ENCODE measurements at regions not wholly inside any gene's neighbourhood (a gene's known extent, or its start where the extent isn't known, plus 50 kb on each side); places are given as distances from the start of the nearest gene placed in this dataset.

GRCh38 chr13:74647991-74648390, 513.8 kb upstream of the KLF12 start:
- 44% methylated on average over 2 of the region's 2 CpGs for WGBS (ENCODE audit: insufficient coverage, insufficient replicate concordance, low lambda C conversion rate, missing lambda C conversion rate)
- ChIA-PET CTCF (no interaction called here), SMC1A (ENCODE audit: uncharacterized antibody, unreplicated experiment) (no interaction called here), POLR2A (no interaction called here), RAD21 (ENCODE audit: unreplicated experiment) (no interaction called here)
- DNase-seq (ENCODE audit: low read depth, low spot score) (no peak), FAIRE-seq (no peak), ATAC-seq (no peak)
- no peaks in the 10 kb centered on the region for H3K9me3 ChIP-seq (replicated peaks; ENCODE audit: control insufficient read depth, insufficient read depth, low read length)
- H2AFZ ChIP-seq (ENCODE audit: control insufficient read depth, low read depth, low read length): no peak overlapping the region
- intact Hi-C loops (cut with micrococcal nuclease; ENCODE audit: unreplicated experiment) (no loop called here), in situ Hi-C loops (cut with MboI) (no loop called here)
- H3K4me3 ChIP-seq: no peak overlapping the region
- BruUV-seq (replicated peaks): no TSS peak
- no peaks in the 10 kb centered on the region; a peak in 1 of 4 replicates for H3K27me3 ChIP-seq (replicated peaks in 1 of 2; ENCODE audit: control insufficient read depth in 2 of 2, insufficient read depth in 2 of 2, low read length in 1 of 2)
- H4K20me1 ChIP-seq (ENCODE audit: control insufficient read depth, insufficient read depth): no peaks in the 10 kb centered on the region
- no peaks in the 10 kb centered on the region for H3K79me2 ChIP-seq (ENCODE audit: control insufficient read depth, insufficient read depth, low read length)
- no peaks in the 10 kb centered on the region for H3K4me1 ChIP-seq (ENCODE audit: control insufficient read depth, insufficient read depth, low read length)
- TF ChIP-seq, protein P1, sequence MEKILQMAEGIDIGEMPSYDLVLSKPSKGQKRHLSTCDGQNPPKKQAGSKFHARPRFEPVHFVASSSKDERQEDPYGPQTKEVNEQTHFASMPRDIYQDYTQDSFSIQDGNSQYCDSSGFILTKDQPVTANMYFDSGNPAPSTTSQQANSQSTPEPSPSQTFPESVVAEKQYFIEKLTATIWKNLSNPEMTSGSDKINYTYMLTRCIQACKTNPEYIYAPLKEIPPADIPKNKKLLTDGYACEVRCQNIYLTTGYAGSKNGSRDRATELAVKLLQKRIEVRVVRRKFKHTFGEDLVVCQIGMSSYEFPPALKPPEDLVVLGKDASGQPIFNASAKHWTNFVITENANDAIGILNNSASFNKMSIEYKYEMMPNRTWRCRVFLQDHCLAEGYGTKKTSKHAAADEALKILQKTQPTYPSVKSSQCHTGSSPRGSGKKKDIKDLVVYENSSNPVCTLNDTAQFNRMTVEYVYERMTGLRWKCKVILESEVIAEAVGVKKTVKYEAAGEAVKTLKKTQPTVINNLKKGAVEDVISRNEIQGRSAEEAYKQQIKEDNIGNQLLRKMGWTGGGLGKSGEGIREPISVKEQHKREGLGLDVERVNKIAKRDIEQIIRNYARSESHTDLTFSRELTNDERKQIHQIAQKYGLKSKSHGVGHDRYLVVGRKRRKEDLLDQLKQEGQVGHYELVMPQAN (conservative IDR thresholded peaks at IDR 0.05): no peak
- TF ChIP-seq, protein P2, sequence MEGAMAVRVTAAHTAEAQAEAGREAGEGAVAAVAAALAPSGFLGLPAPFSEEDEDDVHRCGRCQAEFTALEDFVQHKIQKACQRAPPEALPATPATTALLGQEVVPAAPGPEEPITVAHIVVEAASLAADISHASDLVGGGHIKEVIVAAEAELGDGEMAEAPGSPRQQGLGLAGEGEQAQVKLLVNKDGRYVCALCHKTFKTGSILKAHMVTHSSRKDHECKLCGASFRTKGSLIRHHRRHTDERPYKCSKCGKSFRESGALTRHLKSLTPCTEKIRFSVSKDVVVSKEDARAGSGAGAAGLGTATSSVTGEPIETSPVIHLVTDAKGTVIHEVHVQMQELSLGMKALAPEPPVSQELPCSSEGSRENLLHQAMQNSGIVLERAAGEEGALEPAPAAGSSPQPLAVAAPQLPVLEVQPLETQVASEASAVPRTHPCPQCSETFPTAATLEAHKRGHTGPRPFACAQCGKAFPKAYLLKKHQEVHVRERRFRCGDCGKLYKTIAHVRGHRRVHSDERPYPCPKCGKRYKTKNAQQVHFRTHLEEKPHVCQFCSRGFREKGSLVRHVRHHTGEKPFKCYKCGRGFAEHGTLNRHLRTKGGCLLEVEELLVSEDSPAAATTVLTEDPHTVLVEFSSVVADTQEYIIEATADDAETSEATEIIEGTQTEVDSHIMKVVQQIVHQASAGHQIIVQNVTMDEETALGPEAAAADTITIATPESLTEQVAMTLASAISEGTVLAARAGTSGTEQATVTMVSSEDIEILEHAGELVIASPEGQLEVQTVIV (IDR thresholded peaks at IDR 0.05; ENCODE audit: borderline replicate concordance, partially characterized antibody): no peak
- TF ChIP-seq CREB1 (IDR thresholded peaks at IDR 0.05; ENCODE audit: low read depth): no peak
- no peak for TF ChIP-seq NR2F1 (conservative IDR thresholded peaks at IDR 0.05)
- no peak for TF ChIP-seq BHLHE40 (IDR thresholded peaks at IDR 0.05; ENCODE audit: borderline replicate concordance in 1 of 2, low read depth in 2 of 2, low read length in 1 of 2)
- no peak overlapping the region for H3K9ac ChIP-seq (ENCODE audit: control insufficient read depth, insufficient read depth, low read length)
- H3K4me2 ChIP-seq (ENCODE audit: control insufficient read depth, insufficient read depth): no peak overlapping the region
- H3K27ac ChIP-seq (ENCODE audit: control insufficient read depth, insufficient read depth): no peak overlapping the region
- no peaks in the 10 kb centered on the region for H3K36me3 ChIP-seq (ENCODE audit: control insufficient read depth in 2 of 2, insufficient read depth in 2 of 2, low read length in 1 of 2)
